GM19452 (cell line): ENCODE measurements at regions not wholly inside any gene's neighbourhood (a gene's known extent, or its start where the extent isn't known, plus 50 kb on each side); places are given as distances from the start of the nearest gene placed in this dataset.
"Not testable (repeated sequence)": the region's sequence is repeated elsewhere in the genome, so short reads cannot be mapped to it uniquely, and the experiment has no call there.

ENCODE experiments used
- ATAC-seq: cut with Tn5 transposase; IDR thresholded peaks from one replicate; pipeline ENCODE4 v1.9.1; 2021; ENCODE audit not compliant: unreplicated experiment

GRCh38 chr4:126860308-126860707, 772.4 kb upstream of the INTU start:
- no peak for ATAC-seq

GRCh38 chr4:126869967-126870366, 762.8 kb upstream of the INTU start:
- ATAC-seq = no peak

DNA sequence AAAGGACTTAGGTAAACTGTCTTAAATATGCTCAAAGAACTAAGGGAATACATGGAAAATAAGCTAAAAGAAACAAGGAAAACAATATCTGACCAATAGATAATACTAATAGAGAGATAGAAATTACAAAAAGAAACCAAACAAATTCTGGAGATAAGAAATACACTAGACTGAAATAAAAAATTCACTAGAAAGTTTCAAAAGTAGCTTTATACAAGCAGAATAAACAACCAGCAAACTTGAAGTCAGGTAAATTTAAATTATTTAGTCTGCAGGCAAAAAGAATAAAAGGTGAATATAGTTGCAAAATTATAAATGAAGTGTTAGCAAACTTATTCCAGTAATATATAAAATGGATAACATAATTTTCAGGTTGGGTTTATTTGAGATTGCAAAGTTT, 760.9 kb upstream of the INTU start:
- ATAC-seq = no peak

GRCh38 chr4:126874533-126874932, 758.2 kb upstream of the INTU start:
- no peak for ATAC-seq

DNA sequence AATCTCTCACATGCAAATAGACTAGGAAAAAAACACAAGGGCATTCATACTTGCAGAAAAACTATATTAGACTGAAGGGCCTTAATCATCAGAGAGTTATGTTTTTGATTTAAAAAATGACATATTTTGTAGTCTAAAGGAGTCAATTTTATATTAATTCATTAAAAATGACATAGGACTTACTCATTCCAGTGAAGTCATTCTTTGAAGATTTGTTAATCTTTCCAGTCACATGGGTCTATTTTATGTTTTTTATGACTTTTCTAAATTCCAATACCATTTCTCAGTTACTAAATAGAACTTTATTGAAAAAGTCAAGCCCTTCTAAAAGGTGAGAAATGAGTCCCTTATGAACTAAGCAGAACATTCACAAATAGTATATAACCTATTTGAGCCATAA, 743.8 kb upstream of the INTU start:
- no peak for ATAC-seq

DNA sequence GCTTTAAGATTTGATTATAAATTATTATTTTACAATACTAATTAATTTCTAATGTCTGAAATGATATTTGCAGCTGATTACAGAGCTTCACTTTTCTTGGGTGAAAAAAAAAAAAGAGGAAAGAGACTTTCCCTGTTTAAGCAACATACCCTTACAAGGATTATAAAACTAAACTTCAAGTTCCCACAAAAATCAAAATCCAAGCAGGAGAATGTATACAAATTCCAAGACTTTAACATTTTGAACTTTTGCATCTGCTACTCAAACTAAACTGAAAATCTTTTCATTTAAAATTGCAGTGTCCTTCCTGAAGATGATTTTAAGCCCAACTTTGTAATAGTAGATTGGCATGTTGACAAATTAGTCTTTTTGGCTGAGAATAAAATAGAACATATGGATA, 742.4 kb upstream of the INTU start:
- no peak for ATAC-seq

DNA sequence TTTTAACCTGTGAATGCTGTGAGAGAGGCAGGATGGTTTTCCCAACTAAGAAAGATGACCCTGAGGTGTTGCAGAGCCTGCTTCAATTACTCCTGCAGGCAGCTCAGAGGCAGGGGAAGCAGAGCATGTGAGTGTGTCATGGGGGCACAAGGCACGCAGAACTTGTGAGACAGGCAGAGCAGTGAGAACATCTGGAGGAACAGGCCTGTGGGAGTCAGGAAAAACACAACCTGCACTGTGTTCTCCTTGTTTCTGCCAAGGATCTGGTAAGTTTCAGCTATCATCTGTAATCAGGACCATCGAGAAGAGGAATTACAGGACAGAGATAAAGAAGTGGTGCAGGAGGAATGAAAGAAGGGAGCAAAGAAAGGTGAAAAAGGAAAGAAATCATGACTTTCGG, 741.8 kb upstream of the INTU start:
- no peak for ATAC-seq

- ATAC-seq = no peak
These were observed 737.8 kb upstream of the INTU start for GRCh38 chr4:126894963-126895362.

DNA sequence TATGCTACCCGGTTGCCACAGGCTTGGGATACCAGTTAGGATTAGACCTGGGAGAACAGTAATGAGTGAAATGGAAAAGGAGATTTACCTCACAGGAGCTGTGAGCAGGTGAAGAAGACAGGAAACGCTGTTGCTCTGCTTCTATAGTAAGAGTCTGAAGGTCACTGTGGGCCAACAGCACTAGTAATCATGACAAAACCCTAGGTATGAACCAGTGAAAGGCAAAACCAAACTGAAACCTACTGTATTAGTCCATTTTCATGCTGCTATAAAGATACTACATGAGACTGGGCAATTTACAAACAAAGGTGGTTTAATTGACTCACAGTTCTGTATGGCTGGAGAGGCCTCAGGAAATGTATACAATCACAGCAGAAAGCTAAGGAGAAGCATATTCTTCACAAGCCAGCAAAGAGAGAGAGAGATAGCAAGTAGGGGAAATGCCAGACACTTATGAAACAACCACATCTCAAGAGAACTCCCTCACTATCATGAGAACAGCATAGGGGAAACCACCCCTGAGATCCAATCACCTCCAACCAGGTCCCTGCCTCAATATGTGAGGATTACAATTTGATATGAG, 736.7 kb upstream of the INTU start:
- no peak for ATAC-seq

GRCh38 chr4:126897038-126897437, 735.7 kb upstream of the INTU start:
- no peak for ATAC-seq

GRCh38 chr4:126898815-126899214, 733.9 kb upstream of the INTU start:
- no peak for ATAC-seq

DNA sequence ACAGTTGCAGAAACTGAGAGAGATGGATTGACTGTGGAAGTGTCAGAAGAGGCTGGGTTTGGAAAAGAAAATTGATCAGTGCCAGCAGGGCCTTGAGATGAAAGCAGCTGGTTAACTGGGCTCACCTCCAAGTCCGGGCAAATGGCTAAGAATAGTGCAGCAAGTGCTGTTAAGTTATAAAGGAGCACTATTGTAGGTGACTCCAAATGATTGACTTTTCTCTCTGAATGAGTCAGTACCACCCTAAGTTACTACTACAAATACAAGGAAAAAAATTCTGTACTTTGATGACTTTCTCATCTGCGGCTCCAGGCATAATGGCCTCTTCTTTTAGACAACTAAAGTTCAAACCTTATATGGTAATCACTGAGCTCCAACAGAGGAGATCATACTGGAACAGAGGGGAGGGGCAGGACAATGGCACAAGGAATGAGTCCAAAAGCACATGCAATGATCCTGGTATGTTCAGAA, 733.4 kb upstream of the INTU start:
- no peak for ATAC-seq

- ATAC-seq = no peak
These were observed 726.3 kb upstream of the INTU start for GRCh38 chr4:126906466-126906865.

GRCh38 chr4:126907389-126907788, 725.4 kb upstream of the INTU start:
- ATAC-seq = no peak

DNA sequence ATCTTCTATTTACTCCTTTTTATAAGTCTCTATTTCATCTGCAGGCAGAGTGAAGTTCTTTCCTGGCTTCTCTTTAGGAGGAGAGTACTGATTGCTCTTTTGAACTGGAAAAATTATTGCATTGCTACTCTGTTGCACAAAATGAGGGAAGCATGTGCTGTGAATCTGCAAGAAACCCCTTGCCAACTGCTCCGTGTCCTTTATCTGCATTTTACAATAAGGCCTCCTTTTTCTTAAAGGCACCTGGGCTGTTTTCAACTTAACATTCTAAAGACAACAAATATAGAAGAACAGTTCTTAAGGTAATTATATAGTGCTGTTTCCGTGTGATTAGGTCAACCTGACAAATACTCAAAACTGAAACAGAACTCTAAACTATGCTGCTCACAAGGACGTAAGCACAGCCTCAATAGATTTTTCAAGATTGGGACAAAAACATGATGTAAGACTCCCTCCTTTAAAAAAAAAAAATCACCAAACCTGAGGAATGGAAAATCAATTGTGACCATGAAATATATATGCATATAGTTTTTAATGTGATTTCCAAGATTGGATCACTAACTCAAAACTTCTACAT, 716.6 kb upstream of the INTU start:
- no peak for ATAC-seq

DNA sequence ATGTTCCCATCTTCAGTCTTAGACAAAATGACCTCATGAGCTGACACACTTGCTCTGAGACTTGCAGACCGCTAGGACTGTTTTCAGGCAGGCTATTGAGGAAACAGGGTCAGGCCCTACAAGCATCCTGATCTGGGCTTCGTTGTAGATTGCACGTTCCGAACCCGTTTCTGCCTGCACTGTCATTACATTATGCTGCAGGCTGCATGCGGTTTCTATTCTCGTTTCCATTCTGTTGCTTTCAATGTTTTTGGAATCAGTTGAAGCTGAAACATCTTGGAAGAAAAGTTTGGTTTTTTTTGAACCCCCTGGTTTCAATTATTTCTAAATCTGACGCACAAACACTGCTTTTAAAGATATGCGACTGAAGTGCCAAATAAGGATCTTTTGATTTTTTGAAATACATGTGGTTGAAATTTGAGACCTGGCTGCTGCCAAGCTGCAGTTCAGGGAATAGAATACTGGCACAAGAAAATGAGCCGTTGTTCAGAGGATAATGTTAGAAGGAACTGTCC, 716.1 kb upstream of the INTU start:
- no peak for ATAC-seq

GRCh38 chr4:126922328-126922938, 710.3 kb upstream of the INTU start:
- ATAC-seq = not testable (repeated sequence)

GRCh38 chr4:126924237-126924636, 708.5 kb upstream of the INTU start:
- ATAC-seq = no peak

- ATAC-seq = not testable (repeated sequence)
These were observed 702.7 kb upstream of the INTU start for GRCh38 chr4:126930059-126930458.

GRCh38 chr4:126935801-126936200, 697.0 kb upstream of the INTU start:
- ATAC-seq = no peak

- ATAC-seq = no peak
These were observed 695.4 kb upstream of the INTU start for GRCh38 chr4:126937342-126937741.

DNA sequence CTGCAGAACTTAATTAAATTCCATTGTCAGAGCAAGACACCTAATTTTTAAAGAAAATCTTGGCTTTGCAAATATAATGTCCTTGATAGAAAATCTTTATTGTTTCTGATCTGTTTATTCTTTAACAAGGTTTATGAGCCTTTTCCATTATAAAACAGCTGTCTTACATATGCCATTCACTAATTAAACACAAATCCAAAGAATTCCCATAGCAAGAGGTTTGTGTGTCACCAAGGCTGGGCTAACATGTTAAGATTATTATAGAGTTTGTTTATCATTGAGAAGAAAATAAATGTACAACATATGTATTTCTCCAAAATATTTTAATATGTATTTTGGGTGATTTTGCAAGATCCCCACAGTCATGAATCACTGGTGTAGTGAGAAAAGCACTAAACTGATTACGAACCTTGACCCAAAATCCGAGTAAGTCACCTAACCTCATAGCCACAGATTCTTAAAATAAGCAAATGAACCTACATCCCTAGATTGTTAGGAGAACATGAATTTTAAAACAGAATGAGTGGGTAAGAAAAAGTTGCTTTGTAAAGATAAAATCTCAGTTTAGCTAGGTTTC, 694.8 kb upstream of the INTU start:
- no peak for ATAC-seq
